Trophoblast cell (in vitro differentiated cells and primary cell): ENCODE measurements at regions not wholly inside any gene's neighbourhood (a gene's known extent, or its start where the extent isn't known, plus 50 kb on each side); places are given as distances from the start of the nearest gene placed in this dataset.
"Not testable (repeated sequence)": the region's sequence is repeated elsewhere in the genome, so short reads cannot be mapped to it uniquely, and the experiment has no call there.

Experiments used
- DNase-seq, 2 donors: peaks; one replicate each; pipeline ENCODE4 v3.0.0-alpha.2; 2016
- H2AFZ ChIP-seq: 2 replicates; pipeline ENCODE4 v1.6.1; 2013; ENCODE audit warnings: low read length, moderate library complexity, mild to moderate bottlenecking; ENCODE audit not compliant: insufficient read depth, poor library complexity
- H2AK5ac ChIP-seq: 2 replicates; pipeline ENCODE4 v1.6.1; 2013; ENCODE audit warnings: mild to moderate bottlenecking, low read length
- H2BK120ac ChIP-seq: 2 replicates; pipeline ENCODE4 v1.6.1; 2013; ENCODE audit warnings: low read length, mild to moderate bottlenecking, moderate library complexity; ENCODE audit not compliant: insufficient read depth, poor library complexity
- H2BK12ac ChIP-seq: 2 replicates; pipeline ENCODE4 v1.6.1; 2013; ENCODE audit warnings: mild to moderate bottlenecking, low read length, moderate library complexity
- H2BK5ac ChIP-seq: 2 replicates; pipeline ENCODE4 v1.6.1; 2013; ENCODE audit warnings: low read length, low read depth, moderate library complexity, mild to moderate bottlenecking; ENCODE audit not compliant: poor library complexity
- H3K14ac ChIP-seq: 2 replicates; pipeline ENCODE4 v1.6.1; 2013; ENCODE audit warnings: mild to moderate bottlenecking, low read length
- H3K18ac ChIP-seq: 2 replicates; pipeline ENCODE4 v1.6.1; 2013; ENCODE audit warnings: mild to moderate bottlenecking, low read length
- H3K23ac ChIP-seq: 2 replicates; pipeline ENCODE4 v1.6.1; 2013; ENCODE audit warnings: low read length
- H3K27ac ChIP-seq: 2 replicates; pipeline ENCODE4 v1.5.1; 2013; ENCODE audit warnings: low read depth, mild to moderate bottlenecking, inconsistent platforms, low read length, moderate library complexity
- H3K27me3 ChIP-seq: 2 replicates; pipeline ENCODE4 v1.6.1; 2013; ENCODE audit warnings: inconsistent platforms, mild to moderate bottlenecking, low read length, moderate library complexity; ENCODE audit not compliant: insufficient read depth
- H3K36me3 ChIP-seq, 2 experiments: 1 replicate in 1 of 2; 2 replicates in 1 of 2; pipeline ENCODE4 v1.6.1; 2013; ENCODE audit warnings: low read length in 2 of 2, mild to moderate bottlenecking in 2 of 2, moderate library complexity in 1 of 2; ENCODE audit not compliant: insufficient read depth in 2 of 2, control insufficient read depth in 1 of 2
- H3K4ac ChIP-seq: 2 replicates; pipeline ENCODE4 v1.6.1; 2013; ENCODE audit warnings: low read depth, mild to moderate bottlenecking, low read length, moderate library complexity
- H3K4me1 ChIP-seq, 2 experiments: 1 replicate in 1 of 2; 2 replicates in 1 of 2; pipeline ENCODE4 v1.6.1; 2013; ENCODE audit warnings: low read length in 2 of 2, mild to moderate bottlenecking in 2 of 2, moderate library complexity in 1 of 2; ENCODE audit not compliant: insufficient read depth in 2 of 2, control insufficient read depth in 1 of 2
- H3K4me2 ChIP-seq: 2 replicates; pipeline ENCODE4 v1.6.1; 2013; ENCODE audit warnings: inconsistent platforms, mild to moderate bottlenecking, low read length, moderate library complexity
- H3K4me3 ChIP-seq: 2 replicates; pipeline ENCODE4 v1.5.1; 2013; ENCODE audit warnings: mild to moderate bottlenecking, low read depth, low read length, inconsistent platforms
- H3K79me1 ChIP-seq: one replicate; pipeline ENCODE4 v1.6.1; 2013; ENCODE audit warnings: low read length
- H3K79me2 ChIP-seq: 2 replicates; pipeline ENCODE4 v1.6.1; 2013; ENCODE audit warnings: low read length, mild to moderate bottlenecking; ENCODE audit not compliant: control insufficient read depth, insufficient read depth, poor library complexity
- H3K9ac ChIP-seq: 2 replicates; pipeline ENCODE4 v1.6.1; 2013; ENCODE audit warnings: mild to moderate bottlenecking, low read length
- H3K9me3 ChIP-seq: 2 replicates; pipeline ENCODE4 v1.6.1; 2013; ENCODE audit warnings: low read depth, mild to moderate bottlenecking, control low read depth, inconsistent platforms, low read length; ENCODE audit not compliant: insufficient read depth
- H4K12ac ChIP-seq: 2 replicates; pipeline ENCODE4 v1.6.1; 2013; ENCODE audit warnings: low read depth, mild to moderate bottlenecking, low read length, moderate library complexity
- H4K8ac ChIP-seq: 2 replicates; pipeline ENCODE4 v1.6.1; 2013; ENCODE audit warnings: low read depth, mild to moderate bottlenecking, low read length, moderate library complexity
- H4K91ac ChIP-seq: one replicate; pipeline ENCODE4 v1.6.1; 2013; ENCODE audit warnings: low read depth, mild to moderate bottlenecking, low read length, moderate library complexity
- WGBS: extraction: QIAGEN DNeasy Blood & Tissue Kit; methylation state at CpG from one replicate; pipeline ENCODE4 v1.1.7; 2013; ENCODE audit warnings: missing lambda C conversion rate; ENCODE audit not compliant: insufficient read length, insufficient coverage; ENCODE audit errors: extremely low coverage; 5-methylcytosine and 5-hydroxymethylcytosine counted together

GRCh38 chr12:30531731-30532678 lies 163.7 kb downstream of the IPO8 start:
- Histone ChIP-seq H3K18ac (no peak overlapping the region), H2BK120ac (no peak overlapping the region), H3K79me2 (no peaks in the 10 kb centered on the region), H3K9me3 (no peaks in the 10 kb centered on the region), H3K4me3 (no peak overlapping the region), H3K14ac (no peak overlapping the region), H3K4me2 (no peak overlapping the region), H3K9ac (no peak overlapping the region), H4K8ac (no peak overlapping the region), H3K23ac (no peak overlapping the region), H3K27ac (no peak overlapping the region), H3K27me3 (no peaks in the 10 kb centered on the region), H3K79me1 (no peaks in the 10 kb centered on the region), H2BK5ac (no peak overlapping the region), H3K4ac (no peak overlapping the region), H4K12ac (no peak overlapping the region), H2AK5ac (no peak overlapping the region), H2BK12ac (no peak overlapping the region), H3K4me1 (no peaks in the 10 kb centered on the region), H4K91ac (no peak overlapping the region), H2AFZ (no peak overlapping the region), H3K36me3 (no peaks in the 10 kb centered on the region)
- WGBS: no CpG with 5 or more reads among the region's 8 CpGs
- DNase-seq: no peak

GRCh38 chr12:30529489-30530269 lies 166.0 kb downstream of the IPO8 start:
- no peaks in the 10 kb centered on the region for H3K79me2 ChIP-seq
- no peak overlapping the region for H3K14ac ChIP-seq
- H2AFZ ChIP-seq: no peak overlapping the region
- no peaks in the 10 kb centered on the region for H3K79me1 ChIP-seq
- no peak overlapping the region for H2BK12ac ChIP-seq
- H3K18ac ChIP-seq: no peak overlapping the region
- H2AK5ac ChIP-seq: no peak overlapping the region
- H3K4me1 ChIP-seq: no peaks in the 10 kb centered on the region
- no peak overlapping the region for H3K4ac ChIP-seq
- H3K27me3 ChIP-seq: no peaks in the 10 kb centered on the region
- H3K27ac ChIP-seq: no peak overlapping the region
- no CpG with 5 or more reads among the region's 4 CpGs for WGBS
- H4K12ac ChIP-seq: no peak overlapping the region
- no peak overlapping the region for H3K23ac ChIP-seq
- no peak overlapping the region for H2BK5ac ChIP-seq
- DNase-seq: peak in 1 of 2 donors; percentile 12
- no peak overlapping the region for H2BK120ac ChIP-seq
- H4K8ac ChIP-seq: no peak overlapping the region
- H3K9ac ChIP-seq: no peak overlapping the region
- H3K4me3 ChIP-seq: no peak overlapping the region
- no peaks in the 10 kb centered on the region for H3K36me3 ChIP-seq
- H3K4me2 ChIP-seq: no peak overlapping the region
- no peak overlapping the region for H4K91ac ChIP-seq
- no peaks in the 10 kb centered on the region for H3K9me3 ChIP-seq

- Histone ChIP-seq H4K8ac (no peak overlapping the region), H2AFZ (no peak overlapping the region), H3K27ac (no peak overlapping the region), H2BK5ac (no peak overlapping the region), H3K18ac (no peak overlapping the region), H3K79me1 (no peaks in the 10 kb centered on the region), H2AK5ac (no peak overlapping the region), H3K9ac (no peak overlapping the region), H3K36me3 (no peaks in the 10 kb centered on the region), H3K4me2 (no peak overlapping the region), H4K12ac (no peak overlapping the region), H3K79me2 (no peaks in the 10 kb centered on the region), H2BK12ac (no peak overlapping the region), H3K14ac (no peak overlapping the region), H3K4me3 (no peak overlapping the region), H3K9me3 (no peaks in the 10 kb centered on the region), H3K4ac (no peak overlapping the region), H2BK120ac (no peak overlapping the region), H3K23ac (no peak overlapping the region), H3K4me1 (no peaks in the 10 kb centered on the region), H4K91ac (no peak overlapping the region), H3K27me3 (no peaks in the 10 kb centered on the region)
- no peak for DNase-seq
- WGBS: no CpG with 5 or more reads among the region's 4 CpGs
These were observed 170.5 kb downstream of the IPO8 start for GRCh38 chr12:30525171-30525570.

GRCh38 chr12:30520285-30520684 lies 175.4 kb downstream of the IPO8 start:
- H3K79me2 ChIP-seq, H2AFZ ChIP-seq, H3K9ac ChIP-seq, H2AK5ac ChIP-seq, H3K36me3 ChIP-seq, H3K79me1 ChIP-seq, H3K4me2 ChIP-seq, DNase-seq, H3K14ac ChIP-seq, H3K27me3 ChIP-seq, H4K91ac ChIP-seq, H4K8ac ChIP-seq, H2BK12ac ChIP-seq, H2BK120ac ChIP-seq, H2BK5ac ChIP-seq, H4K12ac ChIP-seq, H3K4me3 ChIP-seq, H3K4me1 ChIP-seq, H3K9me3 ChIP-seq, H3K23ac ChIP-seq, H3K18ac ChIP-seq, H3K27ac ChIP-seq, H3K4ac ChIP-seq: not testable (repeated sequence)
- no CpG with 5 or more reads among the region's 4 CpGs for WGBS
